Esophagus muscularis mucosa (tissue), 4 donors: ENCODE measurements at regions not wholly inside any gene's neighbourhood (a gene's known extent, or its start where the extent isn't known, plus 50 kb on each side); places are given as distances from the start of the nearest gene placed in this dataset.
"Not testable (repeated sequence)": the region's sequence is repeated elsewhere in the genome, so short reads cannot be mapped to it uniquely, and the experiment has no call there.

Source experiments
- DNase-seq: peaks from one replicate; pipeline ENCODE4 v3.0.0-alpha.2; 2017; ENCODE audit errors: extremely low spot score
- H3K27ac ChIP-seq, 4 donors: fragments of 200-600 bp; sonication (generic); replicated peaks in 1 of 4; 1 replicate in 3 of 4; 2 replicates in 1 of 4; pipeline ENCODE4 v1.5.1; 2016 to 2019; ENCODE audit warnings: mild to moderate bottlenecking in 1 of 4
- H3K27me3 ChIP-seq, 4 donors: fragments of 200-600 bp; sonication (generic); one replicate each; pipeline versions ENCODE4 v1.5.1 to v1.6.0; 2016 to 2019
- H3K36me3 ChIP-seq, 4 donors: fragments of 200-600 bp; sonication (generic); one replicate each; pipeline ENCODE4 v1.5.1; 2016 to 2019
- H3K4me1 ChIP-seq, 4 donors: fragments of 200-600 bp; sonication (generic); one replicate each; pipeline ENCODE4 v1.5.1; 2016 to 2019
- H3K4me3 ChIP-seq, 4 donors: fragments of 200-600 bp; sonication (generic); 1 replicate in 2 of 4; 2 replicates in 2 of 4; pipeline ENCODE4 v1.5.1; 2016 to 2019; ENCODE audit warnings: mild to moderate bottlenecking in 4 of 4, moderate library complexity in 1 of 4
- H3K9me3 ChIP-seq, 4 donors: fragments of 200-600 bp; sonication (generic); 1 replicate in 3 of 4; 2 replicates in 1 of 4; pipeline ENCODE4 v1.5.1; 2016 to 2019
- EP300 ChIP-seq: sonication (generic); formaldehyde crosslinking; IDR thresholded peaks from one replicate; pipeline ENCODE4 v1.6.1; 2017; ENCODE audit warnings: antibody characterized with exemption
- POLR2A ChIP-seq: fragments of 450-650 bp; IDR thresholded peaks from one replicate; pipeline ENCODE4 v1.6.1; 2017; ENCODE audit warnings: antibody characterized with exemption, moderate library complexity, mild to moderate bottlenecking, low read depth
- POLR2AphosphoS5 ChIP-seq, 2 donors: sonication (generic); formaldehyde crosslinking; IDR thresholded peaks; one replicate each; pipeline ENCODE4 v1.6.1; 2017; ENCODE audit warnings: antibody characterized with exemption in 2 of 2
- WGBS: methylation state at CpG from one replicate; pipeline ENCODE4 v1.1.5; 2018; 5-methylcytosine and 5-hydroxymethylcytosine counted together
- intact Hi-C: fragments of 100-400 bp; cut with DNase I; formaldehyde crosslinking; loops from one replicate; pipeline ENCODE4 v1.15.1; 2023
- TF ChIP-seq, protein P1 (sequence below), 3 experiments: fragments of 200-600 bp in 2 of 3; fragments of 450-650 bp in 1 of 3; sonication (generic) in 2 of 3; IDR thresholded peaks; one replicate each; pipeline ENCODE4 v1.5.1; 2017 to 2019; ENCODE audit warnings: antibody characterized with exemption in 3 of 3, mild to moderate bottlenecking in 2 of 3, moderate library complexity in 1 of 3

DNA sequence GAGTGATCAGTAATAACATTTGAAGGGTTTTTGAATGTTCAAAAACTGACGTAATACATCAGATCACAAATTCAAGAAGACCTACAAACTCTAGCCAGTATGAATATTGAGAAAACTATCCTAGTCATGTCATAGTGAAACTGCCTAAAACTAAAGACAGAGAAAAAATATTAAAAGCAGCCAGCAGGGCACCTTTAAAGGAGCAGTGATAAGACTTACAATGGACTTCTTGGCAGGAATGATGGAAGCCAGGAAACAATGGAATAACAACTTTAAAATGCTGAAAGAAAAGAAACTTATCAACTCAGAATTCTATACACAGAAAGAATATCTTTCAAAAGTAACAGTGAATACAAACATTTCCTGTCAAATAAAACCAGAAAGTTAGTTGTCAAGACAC, 78.3 kb upstream of the CTBP2 start:
- no peak overlapping the region for H3K27ac ChIP-seq
- TF ChIP-seq, protein P1, sequence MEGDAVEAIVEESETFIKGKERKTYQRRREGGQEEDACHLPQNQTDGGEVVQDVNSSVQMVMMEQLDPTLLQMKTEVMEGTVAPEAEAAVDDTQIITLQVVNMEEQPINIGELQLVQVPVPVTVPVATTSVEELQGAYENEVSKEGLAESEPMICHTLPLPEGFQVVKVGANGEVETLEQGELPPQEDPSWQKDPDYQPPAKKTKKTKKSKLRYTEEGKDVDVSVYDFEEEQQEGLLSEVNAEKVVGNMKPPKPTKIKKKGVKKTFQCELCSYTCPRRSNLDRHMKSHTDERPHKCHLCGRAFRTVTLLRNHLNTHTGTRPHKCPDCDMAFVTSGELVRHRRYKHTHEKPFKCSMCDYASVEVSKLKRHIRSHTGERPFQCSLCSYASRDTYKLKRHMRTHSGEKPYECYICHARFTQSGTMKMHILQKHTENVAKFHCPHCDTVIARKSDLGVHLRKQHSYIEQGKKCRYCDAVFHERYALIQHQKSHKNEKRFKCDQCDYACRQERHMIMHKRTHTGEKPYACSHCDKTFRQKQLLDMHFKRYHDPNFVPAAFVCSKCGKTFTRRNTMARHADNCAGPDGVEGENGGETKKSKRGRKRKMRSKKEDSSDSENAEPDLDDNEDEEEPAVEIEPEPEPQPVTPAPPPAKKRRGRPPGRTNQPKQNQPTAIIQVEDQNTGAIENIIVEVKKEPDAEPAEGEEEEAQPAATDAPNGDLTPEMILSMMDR (IDR thresholded peaks at IDR 0.05): no peak
- no peak for TF ChIP-seq EP300
- TF ChIP-seq POLR2AphosphoS5 (IDR thresholded peaks at IDR 0.05): no peak
- TF ChIP-seq POLR2A: no peak
- DNase-seq: no peak
- H3K4me3 ChIP-seq: no peak overlapping the region
- H3K4me1 ChIP-seq: no peaks in the 10 kb centered on the region
- no peaks in the 10 kb centered on the region for H3K27me3 ChIP-seq
- H3K36me3 ChIP-seq: no peaks in the 10 kb centered on the region
- H3K9me3 ChIP-seq: peaks cover 0 to 12% (median 3%) of the 10 kb centered on the region in 4 donors
- intact Hi-C loops: no loop called here
- WGBS: 100% methylated on average over 1 of the region's 1 CpG

DNA sequence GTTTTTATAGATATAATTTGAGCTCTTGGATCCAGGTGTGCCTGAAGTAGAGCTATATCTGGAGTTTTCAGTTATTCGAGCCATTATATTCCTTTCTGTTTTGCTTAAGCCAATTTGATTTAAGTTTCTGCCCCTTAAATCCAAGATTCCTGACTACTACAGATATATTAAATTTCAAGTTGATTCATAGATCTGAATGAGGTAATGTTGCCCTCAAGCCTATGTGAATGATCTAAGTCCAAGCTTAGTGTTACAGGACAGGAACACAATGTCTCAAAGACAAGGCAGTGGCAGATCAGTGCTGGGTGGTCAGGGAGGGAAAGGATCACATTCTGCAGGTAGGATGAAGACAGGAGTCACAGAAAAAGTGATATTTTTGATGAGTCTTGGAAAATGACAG, 75.7 kb upstream of the CTBP2 start:
- Histone ChIP-seq H3K36me3 (no peaks in the 10 kb centered on the region), H3K27me3 (no peaks in the 10 kb centered on the region), H3K4me1 (no peaks in the 10 kb centered on the region), H3K9me3 (peaks cover 0 to 12% (median 3%) of the 10 kb centered on the region in 4 donors), H3K27ac (no peak overlapping the region), H3K4me3 (no peak overlapping the region)
- 95% methylated on average over 1 of the region's 1 CpG for WGBS
- intact Hi-C loops: no loop called here
- no peak for DNase-seq
- no peak for TF ChIP-seq POLR2A
- no peak for TF ChIP-seq POLR2AphosphoS5 (IDR thresholded peaks at IDR 0.05)
- TF ChIP-seq, protein P1 (IDR thresholded peaks at IDR 0.05): no peak
- no peak for TF ChIP-seq EP300

DNA sequence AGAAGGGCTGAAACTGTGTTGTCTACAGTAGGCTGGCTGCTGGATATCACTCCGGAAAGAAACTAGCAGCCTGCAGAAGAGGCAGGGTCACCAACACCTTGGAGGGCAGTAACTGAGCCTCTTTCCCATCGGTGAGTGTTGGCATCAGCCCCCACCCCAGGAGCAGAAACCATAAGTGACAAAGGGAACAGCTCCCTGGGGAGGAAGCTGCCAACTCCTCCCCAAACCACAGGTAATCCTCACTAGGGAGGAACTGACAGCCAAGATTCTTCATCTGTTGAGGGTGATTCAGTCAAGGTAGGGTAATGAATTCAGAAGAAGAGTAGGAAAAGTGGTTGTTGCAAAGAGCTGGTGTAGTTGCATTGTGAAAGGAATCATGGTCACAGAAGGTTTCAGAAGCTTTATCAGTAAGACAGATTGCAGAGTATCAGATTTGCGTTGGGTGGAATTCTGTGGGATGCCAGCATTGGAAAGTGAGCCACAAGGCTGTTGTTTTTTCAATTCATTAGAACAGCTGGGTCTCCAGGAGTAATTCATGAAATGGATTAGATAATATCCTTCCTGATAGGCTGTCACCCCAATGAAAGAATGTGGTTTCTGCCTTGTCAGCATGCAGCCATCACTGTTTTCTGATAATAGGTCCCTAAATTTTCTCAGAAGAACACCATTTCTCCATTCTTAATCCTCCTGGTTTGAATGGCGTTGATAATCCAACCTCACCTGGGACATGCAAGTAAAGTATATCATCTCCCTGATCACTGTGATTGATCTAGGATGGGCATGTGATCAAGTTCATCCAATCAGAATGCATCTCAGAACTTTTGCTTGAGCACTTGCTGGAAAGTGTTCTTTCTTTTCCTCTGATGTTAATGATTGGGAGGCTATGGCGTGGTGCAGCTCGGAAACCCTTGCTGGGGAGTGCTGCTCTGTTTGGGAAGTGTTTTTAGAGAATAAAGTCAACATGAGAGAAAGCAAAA, 75.0 kb upstream of the CTBP2 start:
- TF ChIP-seq POLR2A (no peak), POLR2AphosphoS5 (IDR thresholded peaks at IDR 0.05) (no peak), EP300 (no peak)
- TF ChIP-seq, protein P1 (IDR thresholded peaks at IDR 0.05): no peak
- no peak for DNase-seq
- no peaks in the 10 kb centered on the region for H3K4me1 ChIP-seq
- peaks cover 0 to 12% (median 3%) of the 10 kb centered on the region in 4 donors for H3K9me3 ChIP-seq
- WGBS: 73% methylated on average over 6 of the region's 6 CpGs
- no peaks in the 10 kb centered on the region for H3K36me3 ChIP-seq
- no peaks in the 10 kb centered on the region for H3K27me3 ChIP-seq
- no peak overlapping the region for H3K27ac ChIP-seq
- H3K4me3 ChIP-seq: no peak overlapping the region
- intact Hi-C loops: no loop called here

DNA sequence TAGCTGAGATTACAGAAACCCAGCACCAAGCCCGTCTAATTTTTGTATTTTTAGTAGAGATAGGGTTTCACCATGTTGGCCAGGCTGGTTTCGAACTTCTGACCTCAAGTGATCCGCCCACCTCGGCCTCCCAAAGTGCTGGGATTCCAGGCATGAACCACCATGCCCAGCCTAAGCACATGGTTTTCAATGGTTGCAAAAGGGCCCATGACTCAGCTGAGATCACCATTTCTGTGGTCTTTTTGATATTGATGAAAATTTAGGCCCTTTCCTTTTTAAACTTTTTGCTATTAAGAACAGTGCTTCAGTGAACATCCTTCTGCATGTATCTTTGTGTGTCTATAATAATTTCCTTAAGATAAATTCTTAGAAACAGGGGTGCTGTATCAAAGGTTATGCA, 74.2 kb upstream of the CTBP2 start:
- H3K4me1 ChIP-seq, intact Hi-C loops, H3K36me3 ChIP-seq, H3K27me3 ChIP-seq, DNase-seq, H3K27ac ChIP-seq, H3K4me3 ChIP-seq: not testable (repeated sequence)
- WGBS: 85% methylated on average over 4 of the region's 4 CpGs
- H3K9me3 ChIP-seq: peaks cover 0 to 12% (median 3%) of the 10 kb centered on the region in 4 donors

DNA sequence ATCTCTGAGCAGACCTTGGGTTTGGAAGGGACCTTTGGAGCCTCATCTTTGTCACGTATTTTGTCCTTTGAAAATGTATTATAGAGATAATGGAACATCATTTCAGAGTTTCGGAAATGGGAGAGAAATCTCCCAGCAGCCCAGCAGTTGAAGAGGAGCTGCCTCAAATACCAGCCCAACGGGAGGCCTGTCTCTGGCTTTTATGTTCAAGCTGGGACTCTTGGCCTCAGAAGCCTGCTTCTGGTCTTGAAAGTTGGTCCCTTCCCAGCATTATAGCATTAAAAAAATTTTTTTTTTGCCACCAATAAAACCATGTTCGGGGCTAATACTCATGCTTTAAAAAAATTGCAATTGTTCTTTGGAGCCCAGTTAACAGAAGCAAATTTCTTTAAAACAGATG, 73.4 kb upstream of the CTBP2 start:
- Histone ChIP-seq H3K4me3 (no peak overlapping the region), H3K4me1 (no peaks in the 10 kb centered on the region), H3K27ac (no peak overlapping the region), H3K36me3 (no peaks in the 10 kb centered on the region), H3K27me3 (no peaks in the 10 kb centered on the region), H3K9me3 (peaks cover 0 to 10% (median 3%) of the 10 kb centered on the region in 4 donors)
- 87% methylated on average over 4 of the region's 4 CpGs for WGBS
- intact Hi-C loops: no loop called here
- DNase-seq: no peak
- no peak for TF ChIP-seq POLR2AphosphoS5 (IDR thresholded peaks at IDR 0.05)
- no peak for TF ChIP-seq EP300
- TF ChIP-seq POLR2A: no peak
- TF ChIP-seq, protein P1 (IDR thresholded peaks at IDR 0.05): no peak
